SK-N-SH treated with all-trans-retinoic acid at 6 μM for 48 hours (cell line): ENCODE measurements at regions not wholly inside any gene's neighbourhood (a gene's known extent, or its start where the extent isn't known, plus 50 kb on each side); places are given as distances from the start of the nearest gene placed in this dataset.

Experiments
- ARNTL ChIP-seq: fragments of 450-650 bp; formaldehyde crosslinking; IDR thresholded peaks from 2 replicates; pipeline ENCODE4 v1.5.0; 2020; ENCODE audit warnings: low read depth, mild to moderate bottlenecking, moderate library complexity, borderline replicate concordance
- BACH2 ChIP-seq: fragments of 250-450 bp; sonication (Bioruptor Pico); IDR thresholded peaks from 2 replicates; pipeline ENCODE4 v1.9.0; 2021; ENCODE audit warnings: mild to moderate bottlenecking, borderline replicate concordance
- CSRNP3 ChIP-seq: fragments of 250-450 bp; sonication (Bioruptor Pico); IDR thresholded peaks from 2 replicates; pipeline ENCODE4 v1.5.1; 2021; ENCODE audit warnings: mild to moderate bottlenecking, moderate library complexity
- PATZ1 ChIP-seq: fragments of 250-450 bp; sonication (Bioruptor Pico); IDR thresholded peaks from 2 replicates; pipeline ENCODE4 v1.8.0; 2020; ENCODE audit warnings: mild to moderate bottlenecking, moderate library complexity, borderline replicate concordance
- PPARA ChIP-seq: fragments of 250-450 bp; sonication (Bioruptor Pico); IDR thresholded peaks from 2 replicates; pipeline ENCODE4 v1.5.0; 2020; ENCODE audit warnings: mild to moderate bottlenecking, borderline replicate concordance
- RARB ChIP-seq: fragments of 250-450 bp; sonication (Bioruptor Pico); IDR thresholded peaks from 2 replicates; pipeline ENCODE4 v1.8.0; 2021; ENCODE audit warnings: mild to moderate bottlenecking, moderate library complexity
- SNAI2 ChIP-seq: fragments of 250-450 bp; sonication (Bioruptor Pico); IDR thresholded peaks from 2 replicates; pipeline ENCODE4 v1.5.0; 2020; ENCODE audit warnings: mild to moderate bottlenecking, moderate library complexity
- TCF4 ChIP-seq: fragments of 250-450 bp; sonication (Bioruptor Pico); IDR thresholded peaks from 2 replicates; pipeline ENCODE4 v1.8.0; 2021; ENCODE audit warnings: mild to moderate bottlenecking, moderate library complexity, borderline replicate concordance
- ZC3H10 ChIP-seq: fragments of 250-450 bp; sonication (Bioruptor Pico); IDR thresholded peaks from 2 replicates; pipeline ENCODE4 v1.5.1; 2021; ENCODE audit warnings: mild to moderate bottlenecking, moderate library complexity
- ZFP30 ChIP-seq: fragments of 450-650 bp; formaldehyde crosslinking; IDR thresholded peaks from 2 replicates; pipeline ENCODE4 v1.5.0; 2022; ENCODE audit warnings: mild to moderate bottlenecking, moderate library complexity
- TF ChIP-seq, protein P1 (sequence below): fragments of 250-450 bp; sonication (Bioruptor Pico); IDR thresholded peaks from 2 replicates; pipeline ENCODE4 v1.5.1; 2020; ENCODE audit warnings: low read depth, mild to moderate bottlenecking, moderate library complexity
- TF ChIP-seq, protein P2 (sequence below): fragments of 250-450 bp; sonication (Bioruptor Pico); IDR thresholded peaks from 2 replicates; pipeline ENCODE4 v1.5.0; 2020; ENCODE audit warnings: mild to moderate bottlenecking, moderate library complexity

DNA sequence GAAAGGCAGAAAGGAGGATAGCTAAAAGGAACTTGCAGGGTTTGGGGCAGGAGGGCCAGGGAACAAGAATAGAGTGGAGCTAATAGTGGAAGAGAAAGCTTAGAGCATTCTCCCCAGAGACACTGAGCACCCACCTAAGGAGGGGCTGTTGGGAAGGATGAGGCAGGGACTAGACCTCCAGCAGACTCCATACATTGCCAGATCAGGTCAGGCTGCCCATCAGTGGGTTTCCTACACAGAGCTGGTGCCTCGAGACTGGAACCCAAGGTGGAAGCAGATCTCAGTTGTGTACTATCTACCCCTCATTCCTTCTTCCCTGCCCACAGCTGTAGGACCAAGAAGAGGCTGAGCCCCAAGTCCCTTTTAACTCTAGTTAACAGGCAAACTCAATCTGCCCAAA lies 148.5 kb downstream of the ZFP36L2 start:
- TF ChIP-seq PATZ1 (no peak), TCF4 (no peak), BACH2 (CRISPR knock-in tag) (no peak), ZC3H10 (CRISPR knock-in tag) (no peak), ARNTL (CRISPR knock-in tag) (no peak), RARB (CRISPR knock-in tag) (no peak), PPARA (CRISPR knock-in tag) (no peak), SNAI2 (CRISPR knock-in tag) (no peak), CSRNP3 (CRISPR knock-in tag) (no peak), ZFP30 (no peak)
- TF ChIP-seq, protein P1, sequence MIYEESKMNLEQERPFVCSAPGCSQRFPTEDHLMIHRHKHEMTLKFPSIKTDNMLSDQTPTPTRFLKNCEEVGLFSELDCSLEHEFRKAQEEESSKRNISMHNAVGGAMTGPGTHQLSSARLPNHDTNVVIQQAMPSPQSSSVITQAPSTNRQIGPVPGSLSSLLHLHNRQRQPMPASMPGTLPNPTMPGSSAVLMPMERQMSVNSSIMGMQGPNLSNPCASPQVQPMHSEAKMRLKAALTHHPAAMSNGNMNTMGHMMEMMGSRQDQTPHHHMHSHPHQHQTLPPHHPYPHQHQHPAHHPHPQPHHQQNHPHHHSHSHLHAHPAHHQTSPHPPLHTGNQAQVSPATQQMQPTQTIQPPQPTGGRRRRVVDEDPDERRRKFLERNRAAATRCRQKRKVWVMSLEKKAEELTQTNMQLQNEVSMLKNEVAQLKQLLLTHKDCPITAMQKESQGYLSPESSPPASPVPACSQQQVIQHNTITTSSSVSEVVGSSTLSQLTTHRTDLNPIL, result no peak
- TF ChIP-seq, protein P2, sequence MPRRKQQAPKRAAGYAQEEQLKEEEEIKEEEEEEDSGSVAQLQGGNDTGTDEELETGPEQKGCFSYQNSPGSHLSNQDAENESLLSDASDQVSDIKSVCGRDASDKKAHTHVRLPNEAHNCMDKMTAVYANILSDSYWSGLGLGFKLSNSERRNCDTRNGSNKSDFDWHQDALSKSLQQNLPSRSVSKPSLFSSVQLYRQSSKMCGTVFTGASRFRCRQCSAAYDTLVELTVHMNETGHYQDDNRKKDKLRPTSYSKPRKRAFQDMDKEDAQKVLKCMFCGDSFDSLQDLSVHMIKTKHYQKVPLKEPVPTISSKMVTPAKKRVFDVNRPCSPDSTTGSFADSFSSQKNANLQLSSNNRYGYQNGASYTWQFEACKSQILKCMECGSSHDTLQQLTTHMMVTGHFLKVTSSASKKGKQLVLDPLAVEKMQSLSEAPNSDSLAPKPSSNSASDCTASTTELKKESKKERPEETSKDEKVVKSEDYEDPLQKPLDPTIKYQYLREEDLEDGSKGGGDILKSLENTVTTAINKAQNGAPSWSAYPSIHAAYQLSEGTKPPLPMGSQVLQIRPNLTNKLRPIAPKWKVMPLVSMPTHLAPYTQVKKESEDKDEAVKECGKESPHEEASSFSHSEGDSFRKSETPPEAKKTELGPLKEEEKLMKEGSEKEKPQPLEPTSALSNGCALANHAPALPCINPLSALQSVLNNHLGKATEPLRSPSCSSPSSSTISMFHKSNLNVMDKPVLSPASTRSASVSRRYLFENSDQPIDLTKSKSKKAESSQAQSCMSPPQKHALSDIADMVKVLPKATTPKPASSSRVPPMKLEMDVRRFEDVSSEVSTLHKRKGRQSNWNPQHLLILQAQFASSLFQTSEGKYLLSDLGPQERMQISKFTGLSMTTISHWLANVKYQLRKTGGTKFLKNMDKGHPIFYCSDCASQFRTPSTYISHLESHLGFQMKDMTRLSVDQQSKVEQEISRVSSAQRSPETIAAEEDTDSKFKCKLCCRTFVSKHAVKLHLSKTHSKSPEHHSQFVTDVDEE (CRISPR knock-in tag), result no peak
